CD4-positive, CD25-positive, alpha-beta regulatory T cell (primary cell): ENCODE measurements at regions not wholly inside any gene's neighbourhood (a gene's known extent, or its start where the extent isn't known, plus 50 kb on each side); places are given as distances from the start of the nearest gene placed in this dataset.

Experiments
- ATAC-seq, 2 donors: fragments of 150-1000 bp; cut with Tn5 transposase; one replicate each; pipeline ENCODE4 v1.10.0; 2021; ENCODE audit warnings: low read depth in 2 of 2, moderate number of reproducible peaks in 2 of 2, moderate library complexity in 1 of 2
- DNase-seq, 3 donors: peaks; one replicate each; pipeline versions ENCODE4 v3.0.0 to v3.0.0-alpha.2; 2012 to 2022; ENCODE audit warnings: mixed read lengths in 1 of 3
- H3K27ac ChIP-seq: one replicate; pipeline ENCODE4 v1.7.0; 2013; ENCODE audit warnings: mild to moderate bottlenecking, low read length; ENCODE audit not compliant: insufficient read depth, poor library complexity, severe bottlenecking
- H3K27me3 ChIP-seq: one replicate; pipeline ENCODE4 v1.7.0; 2013; ENCODE audit warnings: low read length; ENCODE audit not compliant: control insufficient read depth, insufficient read depth
- H3K36me3 ChIP-seq: one replicate; pipeline ENCODE4 v1.7.0; 2013; ENCODE audit warnings: mild to moderate bottlenecking, low read length, moderate library complexity; ENCODE audit not compliant: control insufficient read depth, insufficient read depth
- H3K4me1 ChIP-seq: 2 replicates; pipeline ENCODE4 v1.7.0; 2013; ENCODE audit warnings: mild to moderate bottlenecking, low read length; ENCODE audit not compliant: insufficient read depth, control insufficient read depth, poor library complexity, severe bottlenecking
- H3K4me3 ChIP-seq: one replicate; pipeline ENCODE4 v1.7.0; 2013; ENCODE audit warnings: low read depth, mild to moderate bottlenecking, low read length, moderate library complexity
- H3K9me3 ChIP-seq, 2 experiments: 1 replicate in 1 of 2; 2 replicates in 1 of 2; pipeline ENCODE4 v1.7.0; 2013; ENCODE audit warnings: low read length in 2 of 2, mild to moderate bottlenecking in 1 of 2, moderate library complexity in 1 of 2; ENCODE audit not compliant: control insufficient read depth in 2 of 2
- H3K27ac Mint-ChIP-seq, 3 donors: one replicate each; pipeline ENCODE4 v1.8.0; 2020 to 2022; ENCODE audit warnings: mild to moderate bottlenecking in 3 of 3, mixed read lengths in 3 of 3, moderate library complexity in 2 of 3
- H3K27me3 Mint-ChIP-seq: one replicate; pipeline ENCODE4 v1.8.0; 2022; ENCODE audit warnings: mild to moderate bottlenecking, mixed read lengths
- H3K36me3 Mint-ChIP-seq: one replicate; pipeline ENCODE4 v1.8.0; 2020; ENCODE audit warnings: mixed read lengths
- H3K4me1 Mint-ChIP-seq, 4 donors: one replicate each; pipeline ENCODE4 v1.8.0; 2020 to 2022; ENCODE audit warnings: mixed read lengths in 4 of 4, mild to moderate bottlenecking in 1 of 4
- H3K4me3 Mint-ChIP-seq, 4 donors: one replicate each; pipeline ENCODE4 v1.8.0; 2020 to 2022; ENCODE audit warnings: mild to moderate bottlenecking in 4 of 4, mixed read lengths in 4 of 4, moderate library complexity in 3 of 4
- H3K9me3 Mint-ChIP-seq, 7 donors: one replicate each; pipeline ENCODE4 v1.8.0; 2020 to 2022; ENCODE audit warnings: mixed read lengths in 7 of 7, mild to moderate bottlenecking in 3 of 7, moderate library complexity in 2 of 7

DNA sequence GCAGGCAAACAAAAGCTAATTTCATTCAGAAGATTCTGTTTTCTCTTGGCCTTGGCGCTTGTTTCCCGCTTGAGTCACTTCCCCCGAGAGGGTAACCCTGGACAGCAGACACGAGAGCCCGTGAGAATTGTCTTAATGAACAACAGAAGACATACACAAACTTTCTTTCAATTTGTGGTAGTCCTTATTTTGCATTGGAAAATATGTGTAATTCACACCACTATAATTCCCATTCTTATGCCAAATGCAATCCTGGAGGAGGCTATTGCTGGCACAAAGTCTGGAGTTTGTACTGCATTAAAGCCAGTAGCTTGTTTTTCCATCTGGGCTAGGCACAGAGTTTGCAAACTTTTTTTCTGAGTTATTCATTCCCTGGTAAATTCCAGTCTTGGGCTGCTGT is 109.8 kb upstream of the IVNS1ABP start:
- Mint-ChIP-seq H3K9me3 (peaks cover 0 to 11% (median 4%) of the 10 kb centered on the region in 7 donors), H3K4me1 (peaks cover 0 to 4% (median 0%) of the 10 kb centered on the region in 4 donors), H3K36me3 (no peaks in the 10 kb centered on the region), H3K4me3 (no peak overlapping the region), H3K27ac (no peak overlapping the region), H3K27me3 (no peaks in the 10 kb centered on the region)
- no peaks in the 10 kb centered on the region for H3K4me1 ChIP-seq
- no peak for DNase-seq
- H3K9me3 ChIP-seq, result no peaks in the 10 kb centered on the region
- H3K27me3 ChIP-seq, result no peaks in the 10 kb centered on the region
- no peaks in the 10 kb centered on the region for H3K36me3 ChIP-seq
- no peak overlapping the region for H3K4me3 ChIP-seq
- no peak for ATAC-seq
- H3K27ac ChIP-seq, result no peak overlapping the region

DNA sequence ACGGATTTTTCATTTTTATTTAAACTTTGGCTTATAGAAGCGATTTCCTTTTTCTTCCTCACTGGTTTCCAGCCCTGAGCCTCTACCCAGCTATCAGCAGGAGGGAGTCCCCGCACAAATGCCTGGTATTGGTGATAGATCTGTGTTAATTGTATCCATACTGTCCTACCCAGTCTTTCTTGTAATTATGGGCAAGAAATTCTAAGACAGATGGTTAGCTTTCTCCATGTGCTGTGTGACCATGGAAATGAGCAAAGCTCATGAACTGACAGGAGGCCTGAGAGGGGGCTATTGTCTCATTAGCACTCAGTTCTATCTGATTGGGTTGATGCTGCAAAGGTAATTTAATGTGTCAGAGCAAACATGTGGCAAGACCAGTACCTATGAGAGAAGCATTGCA is 108.1 kb upstream of the IVNS1ABP start:
- Mint-ChIP-seq H3K4me1 (peaks cover 0 to 11% (median 3%) of the 10 kb centered on the region in 4 donors), H3K4me3 (no peak overlapping the region), H3K27ac (peak overlapping the region in 1 of 3 donors; percentile 54), H3K9me3 (peaks cover 0 to 11% (median 4%) of the 10 kb centered on the region in 7 donors), H3K27me3 (no peaks in the 10 kb centered on the region), H3K36me3 (no peaks in the 10 kb centered on the region)
- Histone ChIP-seq H3K4me3 (no peak overlapping the region), H3K4me1 (no peaks in the 10 kb centered on the region), H3K9me3 (no peaks in the 10 kb centered on the region), H3K27ac (no peak overlapping the region), H3K27me3 (no peaks in the 10 kb centered on the region), H3K36me3 (no peaks in the 10 kb centered on the region)
- ATAC-seq (no peak), DNase-seq (no peak)

DNA sequence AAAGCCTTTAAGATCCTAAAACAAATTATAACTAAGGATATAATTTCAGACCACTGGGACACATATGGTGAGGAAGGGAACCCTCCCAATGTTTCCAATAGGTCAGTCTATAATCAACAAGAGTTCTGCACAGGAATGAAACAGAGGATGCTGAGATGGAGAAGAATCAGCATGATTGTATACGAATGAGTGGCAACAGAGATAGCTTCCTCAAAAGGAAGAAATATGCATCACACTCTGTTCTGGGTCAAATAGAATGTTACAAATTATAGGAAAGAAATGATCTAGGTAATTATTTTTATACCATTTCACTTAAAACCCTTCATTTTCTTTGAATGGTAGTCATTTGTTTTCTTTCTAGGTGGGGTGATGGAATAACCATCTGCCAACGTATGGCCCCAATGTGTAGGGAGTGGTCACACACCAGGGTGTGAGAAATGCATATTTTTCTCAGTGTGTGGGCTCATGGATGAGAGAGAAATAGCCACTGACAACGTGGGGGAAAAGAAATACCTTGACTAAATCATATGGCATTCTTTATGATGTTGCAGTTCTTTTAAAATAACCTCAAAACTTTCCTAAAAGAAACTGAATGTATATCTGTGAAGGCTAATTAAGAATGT is 104.6 kb upstream of the IVNS1ABP start:
- no peaks in the 10 kb centered on the region for H3K36me3 Mint-ChIP-seq
- Histone ChIP-seq H3K9me3 (no peaks in the 10 kb centered on the region), H3K27me3 (no peaks in the 10 kb centered on the region), H3K4me3 (no peak overlapping the region), H3K27ac (no peak overlapping the region), H3K36me3 (no peaks in the 10 kb centered on the region), H3K4me1 (no peaks in the 10 kb centered on the region)
- ATAC-seq (no peak), DNase-seq (no peak)
- H3K27me3 Mint-ChIP-seq, result no peaks in the 10 kb centered on the region
- H3K9me3 Mint-ChIP-seq, result peaks cover 0 to 1% (median 0%) of the 10 kb centered on the region in 7 donors
- no peak overlapping the region for H3K27ac Mint-ChIP-seq
- H3K4me3 Mint-ChIP-seq, result no peak overlapping the region
- peaks cover 0 to 11% (median 3%) of the 10 kb centered on the region in 4 donors for H3K4me1 Mint-ChIP-seq

DNA sequence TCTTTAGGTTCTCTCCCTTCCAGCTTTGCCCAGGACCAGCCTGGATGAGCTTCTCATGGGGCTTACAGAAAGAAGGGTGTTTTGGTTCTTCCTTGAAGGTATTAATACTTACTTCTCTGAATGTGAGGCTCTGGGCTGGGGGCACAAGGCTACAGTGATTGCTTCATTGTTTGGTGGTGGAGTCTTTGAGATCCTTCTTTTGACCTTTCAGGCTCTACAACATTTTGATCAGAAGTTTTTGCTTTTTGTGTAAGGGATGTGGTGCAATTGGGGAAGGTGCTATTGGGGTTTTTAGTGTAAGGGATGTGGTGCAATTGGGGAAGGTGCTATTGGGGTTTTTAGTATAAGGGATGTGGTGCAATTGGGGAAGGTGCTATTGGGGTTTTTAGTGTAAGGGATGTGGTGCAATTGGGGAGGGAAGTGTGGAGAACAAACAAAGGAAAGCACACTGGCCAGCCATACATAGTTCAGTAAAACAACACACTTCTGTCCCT is 103.6 kb upstream of the IVNS1ABP start:
- no peak overlapping the region for H3K27ac ChIP-seq
- no peaks in the 10 kb centered on the region for H3K36me3 ChIP-seq
- no peaks in the 10 kb centered on the region for H3K4me1 ChIP-seq
- DNase-seq (peak in 1 of 3 donors; percentile 67), ATAC-seq (peak; percentile 45 to 46)
- H3K9me3 ChIP-seq, result no peaks in the 10 kb centered on the region
- H3K4me3 Mint-ChIP-seq, result no peak overlapping the region
- peaks cover 0 to 1% (median 0%) of the 10 kb centered on the region in 7 donors for H3K9me3 Mint-ChIP-seq
- no peaks in the 10 kb centered on the region for H3K36me3 Mint-ChIP-seq
- no peaks in the 10 kb centered on the region for H3K27me3 ChIP-seq
- peak overlapping the region in 1 of 3 donors; percentile 4 for H3K27ac Mint-ChIP-seq
- peaks cover 0 to 11% (median under 1%) of the 10 kb centered on the region in 4 donors for H3K4me1 Mint-ChIP-seq
- no peaks in the 10 kb centered on the region for H3K27me3 Mint-ChIP-seq
- H3K4me3 ChIP-seq, result no peak overlapping the region

DNA sequence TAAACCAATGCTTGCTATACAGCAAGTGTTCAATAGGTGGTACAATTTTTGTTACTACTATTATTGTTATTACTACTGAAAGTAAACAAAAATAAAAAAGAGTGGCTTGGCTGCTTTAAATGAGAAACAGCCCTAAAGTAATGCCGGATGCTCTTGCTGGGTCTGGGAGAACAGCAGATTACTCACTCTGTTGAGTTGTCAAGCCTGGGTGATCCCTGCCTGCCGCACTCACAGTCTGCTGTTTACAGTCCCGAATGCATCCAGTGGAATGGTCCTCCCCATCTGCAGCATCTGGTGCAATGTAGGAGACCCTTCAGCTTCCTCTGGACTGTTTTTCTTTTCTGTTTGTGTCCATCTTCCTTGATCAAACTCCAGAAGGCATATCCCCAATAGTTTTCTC is 102.7 kb upstream of the IVNS1ABP start:
- no peak overlapping the region for H3K27ac ChIP-seq
- no peak for ATAC-seq
- no peaks in the 10 kb centered on the region for H3K36me3 ChIP-seq
- Mint-ChIP-seq H3K27me3 (no peaks in the 10 kb centered on the region), H3K27ac (no peak overlapping the region), H3K4me3 (no peak overlapping the region), H3K9me3 (peaks cover 0 to 1% (median 0%) of the 10 kb centered on the region in 7 donors), H3K4me1 (peaks cover 0 to 11% (median under 1%) of the 10 kb centered on the region in 4 donors), H3K36me3 (no peaks in the 10 kb centered on the region)
- DNase-seq, result no peak
- no peaks in the 10 kb centered on the region for H3K4me1 ChIP-seq
- no peaks in the 10 kb centered on the region for H3K9me3 ChIP-seq
- H3K27me3 ChIP-seq, result no peaks in the 10 kb centered on the region
- H3K4me3 ChIP-seq, result no peak overlapping the region

DNA sequence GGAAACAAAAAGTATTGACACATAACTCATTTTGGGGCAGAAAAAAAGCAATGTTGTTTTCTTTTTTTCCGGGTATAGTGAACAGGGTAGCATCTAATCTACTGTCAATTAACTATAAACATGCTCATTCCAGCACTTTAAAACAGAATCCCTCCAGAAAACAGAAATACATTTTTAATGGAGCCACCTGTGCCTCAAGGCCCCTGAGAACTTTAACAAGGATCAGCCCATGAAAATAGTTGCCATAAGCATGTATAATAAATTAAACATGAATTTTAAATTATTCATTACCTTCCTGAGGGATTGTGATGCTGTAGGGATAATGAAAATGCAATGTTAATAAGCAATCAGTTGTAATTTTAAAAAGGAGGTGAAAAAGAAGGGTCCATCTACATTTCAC is 101.4 kb upstream of the IVNS1ABP start:
- H3K27ac Mint-ChIP-seq, result no peak overlapping the region

DNA sequence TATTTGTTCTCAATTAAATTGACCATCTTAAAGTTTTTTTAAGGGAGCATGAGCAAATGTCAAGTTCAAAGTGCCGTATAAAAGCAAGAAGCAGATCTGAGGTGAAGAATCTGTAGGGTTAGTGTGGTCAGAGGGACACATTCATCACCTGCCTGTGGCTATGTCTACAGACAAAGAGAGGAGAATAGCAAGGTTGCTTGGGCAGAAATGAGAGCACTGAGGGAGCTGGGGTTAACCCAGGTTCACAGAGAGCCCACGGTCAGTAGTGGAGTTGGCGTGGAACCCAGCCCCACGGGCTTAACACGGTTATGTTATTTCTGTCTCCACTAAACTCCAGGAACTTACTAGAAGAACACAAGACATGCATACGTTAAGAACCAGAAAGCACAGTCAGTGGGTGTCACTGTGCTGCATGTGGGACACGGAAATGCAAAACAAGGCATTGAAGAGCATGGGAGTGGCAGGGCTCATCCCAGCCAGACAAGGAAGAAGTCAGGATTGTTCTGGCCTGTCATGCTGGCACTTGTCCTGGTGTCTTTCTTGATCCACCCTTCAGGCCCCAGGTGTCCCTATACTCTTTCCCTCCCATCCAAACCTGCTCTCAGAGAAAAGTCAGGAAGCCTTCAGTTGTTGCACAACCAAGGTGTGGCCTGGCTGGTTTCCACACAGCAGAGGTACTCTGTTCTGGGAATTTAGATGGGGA is 95.5 kb upstream of the IVNS1ABP start:
- H3K9me3 ChIP-seq, result no peaks in the 10 kb centered on the region
- ATAC-seq (no peak), DNase-seq (no peak)
- H3K36me3 ChIP-seq, result no peaks in the 10 kb centered on the region
- H3K27ac ChIP-seq, result no peak overlapping the region
- no peak overlapping the region for H3K4me3 Mint-ChIP-seq
- H3K4me1 Mint-ChIP-seq, result no peaks in the 10 kb centered on the region
- H3K36me3 Mint-ChIP-seq, result no peaks in the 10 kb centered on the region
- no peaks in the 10 kb centered on the region for H3K4me1 ChIP-seq
- no peaks in the 10 kb centered on the region for H3K27me3 Mint-ChIP-seq
- peak overlapping the region in 1 of 3 donors; percentile 15 for H3K27ac Mint-ChIP-seq
- peaks cover 0 to 3% (median 0%) of the 10 kb centered on the region in 7 donors for H3K9me3 Mint-ChIP-seq
- H3K27me3 ChIP-seq, result no peaks in the 10 kb centered on the region
- no peak overlapping the region for H3K4me3 ChIP-seq

More for the DNA sequence above, 101.4 kb upstream of the IVNS1ABP start:
- Histone ChIP-seq H3K36me3 (no peaks in the 10 kb centered on the region), H3K4me1 (no peaks in the 10 kb centered on the region), H3K27ac (no peak overlapping the region), H3K9me3 (no peaks in the 10 kb centered on the region), H3K4me3 (no peak overlapping the region), H3K27me3 (no peaks in the 10 kb centered on the region)
- Mint-ChIP-seq H3K4me3 (no peak overlapping the region), H3K27me3 (no peaks in the 10 kb centered on the region), H3K9me3 (peaks cover 0 to 1% (median 0%) of the 10 kb centered on the region in 7 donors), H3K36me3 (no peaks in the 10 kb centered on the region), H3K4me1 (peaks cover 0 to 11% (median under 1%) of the 10 kb centered on the region in 4 donors)
- ATAC-seq (no peak), DNase-seq (no peak)
